GM11168 (cell line): ENCODE measurements at regions not wholly inside any gene's neighbourhood (a gene's known extent, or its start where the extent isn't known, plus 50 kb on each side); places are given as distances from the start of the nearest gene placed in this dataset.
"Not testable (repeated sequence)": the region's sequence is repeated elsewhere in the genome, so short reads cannot be mapped to it uniquely, and the experiment has no call there.

Source experiments
- in situ Hi-C: fragments of 300-500 bp; cut with MboI; formaldehyde crosslinking; loops from one replicate; pipeline ENCODE4 v1.12.0; 2022; ENCODE audit warnings: low sequenced_read_pairs; ENCODE audit not compliant: unreplicated experiment

DNA sequence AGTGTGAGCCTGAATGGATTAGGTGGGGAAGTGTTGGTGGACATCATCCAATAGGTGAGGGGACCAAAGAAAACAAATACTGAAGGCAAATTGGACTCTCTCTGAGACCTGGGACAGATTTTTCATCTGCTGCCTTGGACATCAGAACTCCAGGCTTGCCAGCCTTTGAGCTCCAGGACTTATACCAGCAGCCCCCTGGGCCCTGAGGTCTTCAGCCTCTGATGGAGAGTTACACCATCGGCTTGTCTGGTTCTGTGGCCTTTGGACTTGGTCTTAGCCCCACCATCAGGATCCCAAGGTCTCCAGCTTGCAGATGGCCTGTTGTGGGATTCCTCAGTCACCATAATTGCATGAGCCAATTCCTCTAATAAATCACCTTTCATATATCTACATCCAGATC lies 80.8 kb upstream of the SLC8A3 start:
- in situ Hi-C loops = loop anchor here (25.0 kb wide), 1 partner anchor 182 kb away; no protein-coding TSS in a partner anchor

DNA sequence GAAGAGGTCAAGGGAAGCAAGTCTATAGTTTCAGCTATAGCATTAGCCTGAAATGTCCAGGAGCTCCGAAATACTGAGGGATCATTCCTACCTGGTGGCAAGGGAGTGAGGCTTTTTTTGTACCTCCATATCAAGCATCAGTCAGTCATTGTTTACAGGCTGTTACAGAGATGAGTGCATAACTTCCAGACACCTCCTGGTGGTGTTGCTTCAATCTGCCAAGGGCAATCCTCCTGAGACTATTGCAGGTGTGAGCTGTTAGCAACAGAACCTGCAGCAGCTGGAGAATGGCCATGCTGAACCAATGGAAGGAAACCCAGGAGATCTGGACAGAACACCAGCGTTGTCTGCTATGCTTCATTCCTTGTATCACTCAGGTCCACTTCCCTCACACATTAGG lies 80.0 kb upstream of the SLC8A3 start:
- in situ Hi-C loops = loop anchor here (25.0 kb wide), 1 partner anchor 181 kb away; no protein-coding TSS in a partner anchor

GRCh38 chr14:70266157-70266556 lies 77.4 kb upstream of the SLC8A3 start:
- in situ Hi-C loops = loop anchor here (25.0 kb wide), 1 partner anchor 179 kb away; no protein-coding TSS in a partner anchor

- in situ Hi-C loops = loop anchor here (25.0 kb wide), 1 partner anchor 178 kb away; no protein-coding TSS in a partner anchor
Measured at GRCh38 chr14:70265422-70265821, 76.7 kb upstream of the SLC8A3 start.

- in situ Hi-C loops = loop anchor here (25.0 kb wide), 1 partner anchor 172 kb away; no protein-coding TSS in a partner anchor
Measured at GRCh38 chr14:70259420-70259819, 70.7 kb upstream of the SLC8A3 start.

DNA sequence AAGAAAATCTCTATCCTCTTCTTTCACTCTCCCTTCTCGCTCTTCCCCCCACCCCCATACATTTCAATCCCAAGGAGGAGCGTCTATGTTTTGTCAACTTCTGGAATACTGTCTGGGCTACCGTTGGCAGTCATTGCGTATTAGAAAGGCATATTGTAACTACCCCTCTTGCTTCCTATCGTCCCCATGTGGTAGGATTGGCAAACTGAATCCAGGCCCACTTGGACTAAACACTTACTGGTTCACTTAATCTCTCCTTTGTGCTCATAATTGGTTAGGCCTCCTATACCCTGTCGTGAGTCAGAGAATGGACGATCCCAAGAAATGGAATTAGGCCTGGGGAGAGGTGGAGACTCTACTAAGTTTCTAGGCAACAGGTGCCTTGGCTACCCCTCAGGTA lies 68.8 kb upstream of the SLC8A3 start:
- in situ Hi-C loops = loop anchor here (25.0 kb wide), 1 partner anchor 170 kb away; no protein-coding TSS in a partner anchor

DNA sequence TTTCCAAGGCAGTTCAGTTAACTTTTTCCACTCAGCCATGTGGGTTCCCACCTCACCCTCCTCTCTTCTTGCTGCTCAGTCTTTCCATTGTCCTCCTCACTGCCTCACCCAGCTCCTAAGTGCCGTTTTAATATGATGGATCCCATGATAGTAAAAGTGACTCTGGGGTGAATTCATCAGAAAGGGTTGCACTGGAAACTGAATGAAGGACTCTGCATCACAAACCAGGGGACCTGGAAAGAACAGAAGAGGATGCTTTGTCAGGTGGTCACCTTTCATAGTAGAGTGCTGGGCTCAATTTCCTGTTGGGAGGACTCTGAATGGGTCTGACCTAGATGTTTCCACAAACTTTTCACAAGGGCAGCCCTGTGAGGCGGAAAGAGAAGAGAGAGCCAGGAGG lies 67.8 kb upstream of the SLC8A3 start:
- in situ Hi-C loops = loop anchor here (25.0 kb wide), 1 partner anchor 169 kb away; no protein-coding TSS in a partner anchor

DNA sequence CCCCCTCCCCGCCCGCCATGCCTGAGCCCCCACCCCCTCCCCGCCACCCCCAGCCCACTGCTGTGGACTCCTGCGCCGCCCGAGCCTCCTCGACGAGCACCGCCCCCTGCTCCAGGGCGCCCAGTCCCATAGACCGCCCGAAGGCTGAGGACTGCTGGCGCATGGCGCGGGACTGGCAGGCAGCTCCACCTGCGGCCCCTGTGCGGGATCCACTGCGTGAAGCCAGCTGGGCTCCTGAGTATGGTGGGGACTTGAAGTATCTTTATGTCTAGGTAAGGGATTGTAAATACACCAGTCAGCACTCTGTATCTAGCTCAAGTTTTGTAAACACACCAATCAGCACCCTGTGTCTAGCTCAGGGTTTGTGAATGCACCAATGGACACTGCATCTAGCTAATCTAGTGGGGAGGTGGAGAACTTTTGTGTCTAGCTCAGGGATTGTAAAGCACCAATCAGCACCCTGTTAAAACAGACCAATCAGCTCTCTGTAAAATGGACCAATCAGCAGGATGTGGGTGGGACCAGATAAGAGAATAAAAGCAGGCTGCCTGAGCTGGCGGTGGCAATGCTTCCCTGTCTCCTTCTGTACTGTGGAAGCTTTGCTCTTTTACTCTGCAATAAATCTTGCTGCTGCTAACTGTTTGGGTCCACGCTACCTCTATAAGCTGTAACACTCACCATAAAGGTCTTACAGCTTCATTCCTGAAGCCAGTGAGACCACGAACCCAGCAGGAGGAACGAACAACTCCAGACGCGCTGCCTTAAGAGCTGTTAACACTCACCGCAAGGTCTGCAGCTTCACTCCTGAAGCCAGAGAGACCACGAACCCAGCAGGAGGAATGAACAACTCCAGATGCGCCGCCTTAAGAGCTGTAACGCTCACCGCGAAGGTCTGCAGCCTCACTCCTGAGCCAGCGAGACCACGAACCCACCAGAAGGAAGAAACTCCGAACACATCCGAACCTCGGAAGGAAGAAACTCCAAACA lies 66.6 kb upstream of the SLC8A3 start:
- in situ Hi-C loops = loop anchor here (25.0 kb wide), 1 partner anchor 168 kb away; no protein-coding TSS in a partner anchor

GRCh38 chr14:70254476-70254961 lies 65.8 kb upstream of the SLC8A3 start:
- in situ Hi-C loops = loop anchor here (25.0 kb wide), 1 partner anchor 167 kb away; no protein-coding TSS in a partner anchor

- in situ Hi-C loops = loop anchor here (25.0 kb wide), 1 partner anchor 166 kb away; no protein-coding TSS in a partner anchor
Measured at GRCh38 chr14:70253547-70253946, 64.8 kb upstream of the SLC8A3 start.

DNA sequence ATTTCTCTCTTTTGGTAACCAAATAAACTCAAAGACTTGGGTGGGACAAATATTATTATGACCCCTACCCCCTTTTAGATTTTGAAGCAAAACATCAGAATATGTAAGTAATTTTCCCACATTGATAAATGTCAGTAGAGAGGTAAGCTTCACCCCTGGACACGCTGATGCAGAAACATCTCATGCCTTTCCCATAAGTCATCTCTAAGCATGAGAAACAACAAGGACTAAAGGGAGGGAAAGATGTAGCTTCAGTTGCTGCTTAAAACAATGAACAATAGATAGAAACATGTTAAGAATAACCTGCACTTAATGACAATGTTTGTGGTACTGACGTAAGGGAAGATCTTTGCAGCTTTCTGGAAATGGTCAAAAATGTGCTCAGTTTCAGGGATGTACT lies 56.3 kb upstream of the SLC8A3 start:
- in situ Hi-C loops = no loop called here

GRCh38 chr14:70239802-70240201 lies 51.1 kb upstream of the SLC8A3 start:
- in situ Hi-C loops = no loop called here

DNA sequence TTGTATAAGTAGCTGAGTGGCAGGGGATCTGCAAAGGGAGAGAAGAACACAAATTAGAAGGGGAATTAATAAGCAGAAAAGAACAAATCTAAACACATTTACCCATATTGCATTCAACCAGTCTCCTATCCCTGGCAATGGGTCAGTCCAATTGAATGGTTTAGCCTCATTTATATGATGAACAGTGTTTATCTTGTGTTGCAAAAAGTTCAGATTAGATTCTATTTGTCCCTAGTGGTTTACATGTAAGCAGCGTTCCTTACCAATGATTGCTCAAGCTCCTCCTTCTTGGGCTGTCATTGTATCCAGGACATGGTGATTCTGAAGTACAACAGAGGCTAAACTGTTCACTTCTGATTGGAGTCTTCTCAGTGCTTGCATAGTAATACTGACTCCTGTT lies 49.9 kb upstream of the SLC8A3 start:
- in situ Hi-C loops = not testable (repeated sequence)
